Stimulated activated CD4-positive, alpha-beta T cell treated with anti-CD3 and anti-CD28 coated beads, Interleukin-1b, Interleukin-23, amount 100 ng/mL, for 48 hours (primary cell): ENCODE measurements at regions not wholly inside any gene's neighbourhood (a gene's known extent, or its start where the extent isn't known, plus 50 kb on each side); places are given as distances from the start of the nearest gene placed in this dataset.

Experiments used
- DNase-seq: peaks from one replicate; pipeline ENCODE4 v3.0.0-alpha.2; 2020

- DNase-seq, result no peak
These were observed 324.0 kb downstream of the RPS6KC1 start for GRCh38 chr1:213375002-213375401.

- DNase-seq, result no peak
These were observed 325.9 kb downstream of the RPS6KC1 start for GRCh38 chr1:213376862-213377372.

DNA sequence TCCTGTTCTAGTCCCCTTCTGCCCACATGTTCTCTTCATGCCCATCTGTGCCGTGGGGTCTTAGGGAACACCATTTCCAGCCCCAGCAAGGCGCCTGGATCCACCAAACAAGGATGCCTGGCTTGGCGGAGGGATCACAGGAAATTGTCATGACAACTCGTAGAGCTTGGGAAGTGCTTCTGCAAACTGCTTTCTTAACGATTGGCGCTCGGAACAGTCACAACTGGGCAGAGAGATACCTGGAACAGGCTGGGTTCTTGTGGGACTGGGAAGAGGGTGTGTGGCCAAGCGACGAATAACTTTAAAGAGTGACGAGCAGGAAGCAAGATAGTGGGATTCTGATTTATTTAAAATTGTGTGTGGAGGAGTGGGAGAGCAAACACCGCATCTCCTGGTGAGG is 329.8 kb downstream of the RPS6KC1 start:
- DNase-seq, result no peak

DNA sequence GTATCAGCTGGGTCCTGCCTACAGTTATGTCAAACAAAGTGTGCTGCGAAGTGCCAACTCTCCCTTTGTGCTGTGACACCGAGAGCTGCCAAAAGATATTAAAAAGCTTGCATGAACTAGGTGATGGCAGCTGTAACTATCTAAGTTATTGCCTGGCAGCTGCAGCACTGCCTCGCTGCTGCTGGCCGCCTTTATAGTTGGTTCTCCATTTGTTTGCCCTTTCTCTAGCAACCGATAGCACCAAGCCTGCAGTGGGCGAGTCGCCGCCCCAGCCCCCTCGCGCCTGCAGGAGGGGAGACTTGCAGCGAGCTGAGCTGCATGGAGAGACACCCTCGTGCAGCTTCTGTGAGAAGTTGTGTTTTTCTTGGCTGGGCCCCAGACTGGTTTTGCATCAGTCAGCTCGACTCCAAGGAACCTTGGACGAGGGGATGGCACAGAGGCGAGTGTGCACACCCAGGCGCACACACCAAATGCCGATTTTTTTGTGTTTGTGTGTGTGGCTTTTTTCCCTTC is 330.6 kb downstream of the RPS6KC1 start:
- no peak for DNase-seq

- no peak for DNase-seq
These were observed 332.4 kb downstream of the RPS6KC1 start for GRCh38 chr1:213383465-213383864.

- DNase-seq, result no peak
These were observed 334.2 kb downstream of the RPS6KC1 start for GRCh38 chr1:213385201-213385600.

- no peak for DNase-seq
These were observed 334.8 kb downstream of the RPS6KC1 start for GRCh38 chr1:213385806-213386324.

- no peak for DNase-seq
These were observed 336.5 kb downstream of the RPS6KC1 start for GRCh38 chr1:213387380-213388015.

DNA sequence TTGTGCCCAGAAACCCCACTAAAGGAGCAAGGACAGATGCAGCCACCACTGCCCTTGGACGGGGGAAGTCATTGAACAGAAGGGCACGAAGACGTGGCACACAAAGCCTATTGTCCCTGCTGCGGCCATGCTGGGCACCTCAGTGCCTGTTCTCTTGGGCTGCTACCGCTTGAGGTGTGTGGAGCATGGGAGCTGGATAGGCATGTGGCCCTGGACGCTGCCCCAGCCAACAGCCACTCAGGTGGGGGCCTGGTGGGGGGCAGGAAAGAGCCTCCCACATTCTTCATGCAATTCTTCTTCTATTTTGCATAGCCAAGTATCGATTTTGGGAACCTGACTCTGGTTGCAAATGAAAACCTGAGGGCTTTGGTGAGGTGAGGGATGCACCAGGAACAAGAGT is 337.2 kb downstream of the RPS6KC1 start:
- DNase-seq, result no peak

GRCh38 chr1:213389061-213389581 is 338.1 kb downstream of the RPS6KC1 start:
- no peak for DNase-seq

DNA sequence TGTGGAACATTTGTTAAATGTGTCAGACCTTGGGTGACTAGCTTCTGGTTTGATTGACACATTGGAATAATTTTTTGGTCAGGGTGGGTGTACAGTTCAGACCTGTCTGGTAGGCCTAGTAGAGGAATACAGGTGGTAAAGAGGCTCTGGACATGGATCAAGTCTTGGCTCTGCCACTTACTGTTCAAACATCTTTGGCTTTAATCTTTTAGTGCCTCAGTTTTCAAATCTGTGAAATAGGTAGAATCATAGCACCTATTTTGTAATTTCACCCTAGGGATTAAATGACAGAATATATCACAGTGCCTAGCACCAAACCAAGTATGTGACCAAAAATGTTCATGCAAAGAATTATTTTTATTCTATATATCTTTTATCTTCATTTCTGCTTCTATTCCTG is 340.4 kb downstream of the RPS6KC1 start:
- no peak for DNase-seq

- DNase-seq, result no peak
These were observed 342.8 kb downstream of the RPS6KC1 start for GRCh38 chr1:213393860-213394259.

DNA sequence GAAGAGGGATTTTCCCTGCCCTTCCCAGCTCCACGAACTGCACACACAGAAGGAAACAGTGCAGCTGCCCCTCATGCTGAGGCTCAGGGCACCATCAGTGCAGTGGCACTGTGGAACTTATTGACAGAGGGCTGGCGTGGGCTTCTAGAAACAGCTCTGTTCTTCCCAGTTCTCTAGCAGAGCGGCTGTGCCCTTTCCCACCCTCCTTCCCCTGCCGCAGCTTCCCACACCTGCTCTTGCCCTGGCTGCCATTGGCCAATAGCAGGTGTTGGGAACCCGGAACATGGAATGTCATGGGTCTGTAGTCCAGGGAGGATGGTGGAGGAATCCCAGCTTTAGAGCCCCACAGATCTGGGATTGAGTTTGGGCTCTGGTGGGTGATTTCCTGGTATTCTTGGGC is 343.8 kb downstream of the RPS6KC1 start:
- no peak for DNase-seq

DNA sequence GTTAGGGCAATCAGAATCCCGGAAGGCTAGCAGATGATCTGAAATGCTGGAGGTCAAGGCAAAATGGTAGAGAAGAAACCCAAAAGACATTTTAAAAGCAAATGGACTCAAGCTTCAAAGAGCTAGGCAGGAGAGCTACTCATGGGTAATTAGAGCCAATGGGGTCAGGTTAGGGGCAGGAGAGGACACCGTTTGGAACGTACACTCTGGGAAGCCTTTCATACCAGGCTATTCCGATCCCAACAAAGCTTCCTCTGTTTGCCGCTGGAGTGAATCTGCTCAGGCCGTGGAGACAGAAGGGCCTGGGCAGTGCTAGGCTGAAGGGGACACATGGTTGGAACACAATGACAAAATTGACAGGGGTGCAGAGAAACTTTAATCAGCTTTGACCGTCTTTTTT is 346.6 kb downstream of the RPS6KC1 start:
- no peak for DNase-seq

- no peak for DNase-seq
These were observed 348.7 kb downstream of the RPS6KC1 start for GRCh38 chr1:213399695-213400094.

GRCh38 chr1:213409208-213409631 is 358.2 kb downstream of the RPS6KC1 start:
- DNase-seq, result no peak

DNA sequence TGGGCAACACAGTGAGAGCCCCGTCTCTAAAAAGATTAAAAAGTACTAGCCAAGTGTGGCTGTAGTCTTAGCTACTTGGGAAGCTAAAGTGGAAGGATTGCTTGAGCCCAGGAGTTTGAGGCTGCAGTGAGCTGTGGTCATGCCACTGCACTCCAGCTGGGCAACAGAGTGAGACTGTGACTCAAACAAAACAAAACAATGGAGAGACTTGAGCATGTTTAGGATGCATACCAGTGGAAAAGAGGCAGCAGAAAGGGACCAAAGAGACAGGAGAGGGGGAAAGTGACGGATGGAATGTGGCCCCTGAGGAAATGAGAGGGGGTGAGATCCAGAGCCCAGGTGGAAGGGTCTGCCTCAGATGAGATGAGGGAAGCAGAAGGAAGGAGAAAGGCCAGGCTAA is 358.9 kb downstream of the RPS6KC1 start:
- DNase-seq, result no peak

DNA sequence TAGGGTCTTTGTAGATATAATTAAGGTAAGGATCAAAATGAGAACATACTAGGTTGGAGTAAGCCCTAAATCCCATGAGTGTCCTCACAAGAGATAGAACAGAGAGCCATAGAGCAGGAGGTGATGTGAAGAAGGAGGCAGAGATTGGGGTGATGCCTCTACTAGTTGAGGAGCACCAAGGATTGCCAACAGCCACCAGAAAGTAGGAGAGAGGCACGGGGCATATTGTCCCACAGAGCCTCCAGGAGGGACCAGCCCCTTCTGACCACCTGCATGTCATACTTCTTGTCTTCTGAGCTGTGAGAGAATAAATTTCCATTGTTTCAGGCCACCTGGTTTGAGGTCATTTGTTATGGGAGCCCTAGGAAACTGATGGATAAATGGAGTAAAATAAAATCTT is 363.3 kb downstream of the RPS6KC1 start:
- DNase-seq, result no peak

- DNase-seq, result no peak
These were observed 363.9 kb downstream of the RPS6KC1 start for GRCh38 chr1:213414911-213415310.

GRCh38 chr1:213415691-213416380 is 364.8 kb downstream of the RPS6KC1 start:
- no peak for DNase-seq

DNA sequence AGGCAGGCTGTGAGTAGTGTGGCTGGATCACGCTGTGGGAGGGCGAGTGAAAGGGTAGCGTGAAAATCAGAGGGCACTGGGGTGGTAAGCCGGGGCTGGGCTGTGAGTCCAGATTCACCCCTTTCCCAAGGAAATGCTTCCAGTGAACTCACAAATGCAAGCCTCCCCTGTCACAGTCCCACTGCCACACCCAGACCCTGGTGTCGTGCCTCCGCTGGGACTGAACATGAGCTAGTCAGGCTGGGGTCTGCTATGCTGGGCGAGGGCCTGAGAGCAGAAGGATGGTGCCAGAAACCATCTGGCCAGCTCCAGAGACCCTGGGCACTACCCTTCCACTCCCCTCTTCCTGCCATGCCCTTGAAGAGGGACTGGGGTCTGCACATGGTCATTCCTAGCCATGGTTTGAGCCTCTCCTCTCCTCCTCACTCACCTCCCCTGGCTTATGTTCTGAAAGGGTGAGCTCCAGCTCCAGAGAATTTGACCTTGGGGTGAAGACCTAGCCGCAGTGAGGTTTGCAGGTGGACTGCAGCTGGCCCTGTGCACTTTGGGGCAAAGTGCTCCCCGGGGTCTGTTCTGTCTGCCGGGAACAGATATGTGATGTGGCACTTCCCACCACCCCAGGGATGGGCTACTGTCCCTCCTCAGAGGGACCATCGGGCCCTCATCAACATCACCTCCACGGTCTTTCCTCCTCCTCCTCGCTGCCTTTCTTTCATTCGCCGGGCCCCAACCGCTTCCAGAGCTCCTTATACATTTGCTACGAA is 365.6 kb downstream of the RPS6KC1 start:
- DNase-seq, result no peak

DNA sequence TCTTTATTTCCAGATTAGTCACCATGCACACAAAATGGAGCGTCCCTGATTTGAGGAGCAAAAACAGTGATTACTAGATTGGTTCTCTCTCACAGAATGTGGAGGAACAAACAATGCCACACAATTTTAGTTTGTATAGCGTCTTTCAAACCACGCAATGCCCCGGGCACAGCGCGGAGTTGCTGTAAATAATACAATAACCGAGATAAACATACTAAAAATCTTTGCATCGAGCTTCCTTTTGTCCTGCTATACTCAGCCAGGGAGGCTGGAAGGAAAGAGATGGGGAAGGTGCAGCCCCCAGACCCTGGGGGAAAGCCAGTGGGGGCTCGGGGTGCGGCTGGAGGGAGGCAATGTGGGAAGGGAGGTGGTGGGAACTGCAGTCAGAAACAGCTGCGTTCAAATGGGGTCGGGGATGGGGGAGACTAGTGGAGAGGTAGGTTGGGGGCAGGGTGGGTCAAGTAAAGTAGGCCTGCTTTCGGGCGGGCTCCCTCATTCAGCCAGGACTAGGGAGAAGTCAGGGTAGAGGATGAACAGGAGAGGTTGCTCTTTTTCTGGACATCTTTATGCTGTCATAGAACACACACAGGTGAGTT is 366.3 kb downstream of the RPS6KC1 start:
- no peak for DNase-seq

GRCh38 chr1:213417846-213418245 is 366.8 kb downstream of the RPS6KC1 start:
- DNase-seq, result no peak
